HG02610 (cell line): ENCODE measurements at regions not wholly inside any gene's neighbourhood (a gene's known extent, or its start where the extent isn't known, plus 50 kb on each side); places are given as distances from the start of the nearest gene placed in this dataset.
"Not testable (repeated sequence)": the region's sequence is repeated elsewhere in the genome, so short reads cannot be mapped to it uniquely, and the experiment has no call there.

Experiments used
- ATAC-seq: cut with Tn5 transposase; IDR thresholded peaks from one replicate; pipeline ENCODE4 v1.9.1; 2021; ENCODE audit warnings: mild to moderate bottlenecking, moderate library complexity; ENCODE audit not compliant: unreplicated experiment

GRCh38 chr15:93759629-93760028 lies 471.7 kb upstream of the MCTP2 start:
- no peak for ATAC-seq

GRCh38 chr15:93758824-93759223 lies 472.5 kb upstream of the MCTP2 start:
- ATAC-seq: no peak

- no peak for ATAC-seq
Measured at GRCh38 chr15:93748710-93749109, 482.7 kb upstream of the MCTP2 start.

GRCh38 chr15:93734976-93735375 lies 496.4 kb upstream of the MCTP2 start:
- not testable (repeated sequence) for ATAC-seq

GRCh38 chr15:93730724-93731123 lies 500.6 kb upstream of the MCTP2 start:
- ATAC-seq: no peak

- no peak for ATAC-seq
Measured at GRCh38 chr15:93722165-93722564, 509.2 kb upstream of the MCTP2 start.

- no peak for ATAC-seq
Measured at GRCh38 chr15:93720607-93721006, 510.8 kb upstream of the MCTP2 start.

GRCh38 chr15:93719921-93720351 lies 511.4 kb upstream of the MCTP2 start:
- no peak for ATAC-seq

- ATAC-seq: no peak
Measured at GRCh38 chr15:93716615-93717231, 514.6 kb upstream of the MCTP2 start.

- no peak for ATAC-seq
Measured at GRCh38 chr15:93709708-93710107, 521.7 kb upstream of the MCTP2 start.

- ATAC-seq: no peak
Measured at GRCh38 chr15:93708724-93709445, 522.5 kb upstream of the MCTP2 start.

- no peak for ATAC-seq
Measured at GRCh38 chr15:93707751-93708150, 523.6 kb upstream of the MCTP2 start.

GRCh38 chr15:93706495-93707292 lies 524.7 kb upstream of the MCTP2 start:
- no peak for ATAC-seq

- no peak for ATAC-seq
Measured at GRCh38 chr15:93705753-93706455, 525.5 kb upstream of the MCTP2 start.

- no peak for ATAC-seq
Measured at GRCh38 chr15:93703092-93703739, 528.1 kb upstream of the MCTP2 start.

GRCh38 chr15:93700051-93700450 lies 531.3 kb upstream of the MCTP2 start:
- no peak for ATAC-seq

GRCh38 chr15:93694033-93694432 lies 537.3 kb upstream of the MCTP2 start:
- no peak for ATAC-seq

GRCh38 chr15:93683651-93684050 lies 547.7 kb upstream of the MCTP2 start:
- no peak for ATAC-seq

GRCh38 chr15:93671387-93671943 lies 559.9 kb upstream of the MCTP2 start:
- ATAC-seq: no peak

GRCh38 chr15:93670931-93671330 lies 560.4 kb upstream of the MCTP2 start:
- ATAC-seq: no peak
